ENCODE measurements at regions not wholly inside any gene's neighbourhood (a gene's known extent, or its start where the extent isn't known, plus 50 kb on each side); places are given as distances from the start of the nearest gene placed in this dataset.

DNA sequence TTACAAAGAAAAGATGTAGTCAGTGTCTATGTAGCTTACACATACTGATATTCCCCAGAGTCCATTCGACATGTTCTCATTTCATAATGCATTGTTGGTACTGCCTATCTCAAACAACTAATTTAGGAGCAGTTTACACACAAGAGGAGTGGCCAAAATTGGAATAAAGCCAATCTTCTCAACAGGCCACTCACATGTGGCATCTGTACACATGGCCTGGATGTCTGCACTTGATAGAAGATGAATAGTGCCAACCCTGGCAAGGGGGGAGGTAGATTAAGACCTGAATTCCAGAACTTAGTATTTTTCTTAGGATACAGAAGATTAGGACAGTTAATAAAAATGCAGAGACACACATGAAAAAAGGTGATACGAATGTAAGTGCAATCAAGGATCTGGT, 125.3 kb upstream of the STARD3NL start:
- H3K4me3 Mint-ChIP-seq (ENCODE audit: unreplicated experiment): no peak overlapping the region
- TF ChIP-seq, protein P1, sequence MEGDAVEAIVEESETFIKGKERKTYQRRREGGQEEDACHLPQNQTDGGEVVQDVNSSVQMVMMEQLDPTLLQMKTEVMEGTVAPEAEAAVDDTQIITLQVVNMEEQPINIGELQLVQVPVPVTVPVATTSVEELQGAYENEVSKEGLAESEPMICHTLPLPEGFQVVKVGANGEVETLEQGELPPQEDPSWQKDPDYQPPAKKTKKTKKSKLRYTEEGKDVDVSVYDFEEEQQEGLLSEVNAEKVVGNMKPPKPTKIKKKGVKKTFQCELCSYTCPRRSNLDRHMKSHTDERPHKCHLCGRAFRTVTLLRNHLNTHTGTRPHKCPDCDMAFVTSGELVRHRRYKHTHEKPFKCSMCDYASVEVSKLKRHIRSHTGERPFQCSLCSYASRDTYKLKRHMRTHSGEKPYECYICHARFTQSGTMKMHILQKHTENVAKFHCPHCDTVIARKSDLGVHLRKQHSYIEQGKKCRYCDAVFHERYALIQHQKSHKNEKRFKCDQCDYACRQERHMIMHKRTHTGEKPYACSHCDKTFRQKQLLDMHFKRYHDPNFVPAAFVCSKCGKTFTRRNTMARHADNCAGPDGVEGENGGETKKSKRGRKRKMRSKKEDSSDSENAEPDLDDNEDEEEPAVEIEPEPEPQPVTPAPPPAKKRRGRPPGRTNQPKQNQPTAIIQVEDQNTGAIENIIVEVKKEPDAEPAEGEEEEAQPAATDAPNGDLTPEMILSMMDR (IDR thresholded peaks at IDR 0.05): no peak
- peaks cover 3% of the 10 kb centered on the region for H3K36me3 Mint-ChIP-seq (ENCODE audit: unreplicated experiment)
- peaks cover 15% of the 10 kb centered on the region for H3K9me3 Mint-ChIP-seq (ENCODE audit: unreplicated experiment)
- no peaks in the 10 kb centered on the region for H3K4me1 Mint-ChIP-seq (ENCODE audit: unreplicated experiment)
- H3K27ac Mint-ChIP-seq (ENCODE audit: unreplicated experiment): no peak overlapping the region
- H3K27me3 Mint-ChIP-seq (ENCODE audit: unreplicated experiment): peaks cover 5% of the 10 kb centered on the region
- no peak for DNase-seq (ENCODE audit: extremely low spot score, unreplicated experiment)

GRCh38 chr7:38054199-38054598, 123.8 kb upstream of the STARD3NL start:
- DNase-seq (ENCODE audit: extremely low spot score, unreplicated experiment): no peak
- H3K4me1 Mint-ChIP-seq (ENCODE audit: unreplicated experiment): no peaks in the 10 kb centered on the region
- no peak overlapping the region for H3K4me3 Mint-ChIP-seq (ENCODE audit: unreplicated experiment)
- peaks cover 1% of the 10 kb centered on the region for H3K9me3 Mint-ChIP-seq (ENCODE audit: unreplicated experiment)
- TF ChIP-seq, protein P1 (IDR thresholded peaks at IDR 0.05): no peak
- peaks cover 3% of the 10 kb centered on the region for H3K27me3 Mint-ChIP-seq (ENCODE audit: unreplicated experiment)
- no peak overlapping the region for H3K27ac Mint-ChIP-seq (ENCODE audit: unreplicated experiment)
- no peaks in the 10 kb centered on the region for H3K36me3 Mint-ChIP-seq (ENCODE audit: unreplicated experiment)

DNA sequence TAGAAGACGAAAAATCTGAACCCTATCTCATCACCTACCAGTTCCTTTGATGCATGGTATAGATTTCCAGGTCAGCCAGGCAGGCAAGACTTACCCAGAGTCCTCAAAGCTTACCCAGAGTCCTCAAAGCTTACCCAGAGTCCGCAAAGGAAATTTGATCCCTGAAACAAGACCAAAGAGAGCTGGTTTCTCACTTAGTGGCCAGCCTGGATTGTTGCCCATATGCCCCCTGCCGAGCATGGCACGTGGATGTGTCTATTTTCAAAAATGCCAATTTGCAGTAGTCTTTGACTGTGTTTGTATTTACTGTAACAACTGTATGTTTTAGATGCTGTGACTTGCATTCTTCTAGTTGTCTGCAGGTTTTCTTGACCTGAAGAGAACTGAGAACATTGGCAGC, 120.2 kb upstream of the STARD3NL start:
- Mint-ChIP-seq H3K27me3 (ENCODE audit: unreplicated experiment) (peaks cover 17% of the 10 kb centered on the region), H3K4me1 (ENCODE audit: unreplicated experiment) (no peaks in the 10 kb centered on the region), H3K36me3 (ENCODE audit: unreplicated experiment) (no peaks in the 10 kb centered on the region), H3K4me3 (ENCODE audit: unreplicated experiment) (no peak overlapping the region), H3K9me3 (ENCODE audit: unreplicated experiment) (no peaks in the 10 kb centered on the region), H3K27ac (ENCODE audit: unreplicated experiment) (no peak overlapping the region)
- DNase-seq (ENCODE audit: extremely low spot score, unreplicated experiment): no peak
- TF ChIP-seq, protein P1 (IDR thresholded peaks at IDR 0.05): no peak

GRCh38 chr7:38060116-38060515, 117.9 kb upstream of the STARD3NL start:
- DNase-seq (ENCODE audit: extremely low spot score, unreplicated experiment): no peak
- Mint-ChIP-seq H3K27ac (ENCODE audit: unreplicated experiment) (no peak overlapping the region), H3K36me3 (ENCODE audit: unreplicated experiment) (no peaks in the 10 kb centered on the region), H3K4me3 (ENCODE audit: unreplicated experiment) (no peak overlapping the region), H3K9me3 (ENCODE audit: unreplicated experiment) (no peaks in the 10 kb centered on the region), H3K27me3 (ENCODE audit: unreplicated experiment) (peaks cover 16% of the 10 kb centered on the region), H3K4me1 (ENCODE audit: unreplicated experiment) (no peaks in the 10 kb centered on the region)
- TF ChIP-seq, protein P1 (IDR thresholded peaks at IDR 0.05): no peak

DNA sequence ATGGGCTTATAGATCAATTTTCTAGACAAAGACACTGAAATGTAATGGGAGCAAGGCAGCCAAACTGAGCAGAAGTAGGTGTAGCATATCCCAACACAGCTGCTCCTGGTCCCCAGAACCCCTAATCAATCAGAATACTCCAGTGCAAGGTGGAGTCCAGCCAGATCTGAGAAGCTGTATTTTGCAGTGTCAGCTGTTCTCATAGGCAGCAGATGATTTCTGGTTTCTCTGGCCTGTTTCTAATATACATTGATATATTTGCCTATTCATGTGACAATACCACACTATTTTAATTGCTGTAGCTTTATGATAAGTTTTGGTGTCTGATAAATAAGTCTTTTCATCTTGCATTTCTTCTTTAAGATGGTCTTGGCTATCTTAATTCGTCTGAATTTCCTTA, 117.4 kb upstream of the STARD3NL start:
- Mint-ChIP-seq H3K27ac (ENCODE audit: unreplicated experiment) (no peak overlapping the region), H3K36me3 (ENCODE audit: unreplicated experiment) (no peaks in the 10 kb centered on the region), H3K27me3 (ENCODE audit: unreplicated experiment) (peaks cover 16% of the 10 kb centered on the region), H3K4me3 (ENCODE audit: unreplicated experiment) (no peak overlapping the region), H3K9me3 (ENCODE audit: unreplicated experiment) (no peaks in the 10 kb centered on the region), H3K4me1 (ENCODE audit: unreplicated experiment) (no peaks in the 10 kb centered on the region)
- DNase-seq (ENCODE audit: extremely low spot score, unreplicated experiment): no peak
- TF ChIP-seq, protein P1 (IDR thresholded peaks at IDR 0.05): no peak
